IMR-90 (cell line): ENCODE measurements at regions not wholly inside any gene's neighbourhood (a gene's known extent, or its start where the extent isn't known, plus 50 kb on each side); places are given as distances from the start of the nearest gene placed in this dataset.

Experiments
- ATAC-seq: fragments of 200-7000 bp; cut with Tn5 transposase; 2 replicates; pipeline ENCODE4 v1.9.1; 2020; ENCODE audit warnings: low read depth, mild to moderate bottlenecking, moderate library complexity
- BruUV-seq: library from RNA; stranded (reverse); fragments of 400-500 nt; replicated peaks from 2 replicates; lab custom pipeline; 2021; lab: Mats Ljungman, UMichigan
- CTCF ChIA-PET: fragments of 300-600 bp; formaldehyde crosslinking; extraction: SDS; loops from one replicate; lab custom pipeline; 2021; ENCODE audit warnings: antibody characterized with exemption; lab: Yijun Ruan, JAX
- POLR2A ChIA-PET: fragments of 300-600 bp; sonication (Branson Sonifier 250); formaldehyde crosslinking; loops from one replicate; lab custom pipeline; 2022; ENCODE audit warnings: antibody characterized with exemption; ENCODE audit not compliant: unreplicated experiment; lab: Charles Lee
- DNase-seq: peaks from one replicate; pipeline ENCODE4 v3.0.0; 2013
- H2AFZ ChIP-seq: replicated peaks from 2 replicates; pipeline ENCODE3; 2013; ENCODE audit warnings: low read length, mild to moderate bottlenecking; ENCODE audit not compliant: poor library complexity
- H2AK5ac ChIP-seq: 2 replicates; pipeline ENCODE4 v1.6.1; 2013; ENCODE audit warnings: low read depth, low read length, inconsistent platforms
- H2AK9ac ChIP-seq: replicated peaks from 2 replicates; pipeline ENCODE3; 2013; ENCODE audit warnings: mild to moderate bottlenecking, low read depth, low read length, moderate library complexity; ENCODE audit not compliant: poor library complexity
- H2BK120ac ChIP-seq: 2 replicates; pipeline ENCODE4 v1.6.1; 2013; ENCODE audit warnings: low read depth, low read length, inconsistent platforms
- H2BK15ac ChIP-seq: 3 replicates; pipeline ENCODE4 v1.6.1; 2013; ENCODE audit warnings: low read depth, low read length, inconsistent platforms
- H2BK20ac ChIP-seq: 2 replicates; pipeline ENCODE4 v1.6.1; 2013; ENCODE audit warnings: low read depth, mild to moderate bottlenecking, inconsistent platforms, low read length, moderate library complexity
- H2BK5ac ChIP-seq: 2 replicates; pipeline ENCODE4 v1.6.1; 2013; ENCODE audit warnings: mild to moderate bottlenecking, low read depth, low read length, inconsistent platforms; ENCODE audit not compliant: poor library complexity, severe bottlenecking
- H3K14ac ChIP-seq: replicated peaks from 2 replicates; pipeline ENCODE4 v1.6.1; 2013; ENCODE audit warnings: low read depth, low read length, inconsistent platforms
- H3K18ac ChIP-seq: 2 replicates; pipeline ENCODE4 v1.6.1; 2013; ENCODE audit warnings: low read depth, low read length, control low read depth
- H3K23ac ChIP-seq: 2 replicates; pipeline ENCODE4 v1.6.1; 2013; ENCODE audit warnings: low read depth, low read length, inconsistent platforms
- H3K27ac ChIP-seq: 2 replicates; pipeline ENCODE4 v1.5.1; 2013; ENCODE audit warnings: mild to moderate bottlenecking, control low read depth, low read length; ENCODE audit not compliant: insufficient read depth
- H3K27me3 ChIP-seq: 2 replicates; pipeline ENCODE4 v1.6.1; 2013; ENCODE audit warnings: low read length; ENCODE audit not compliant: control insufficient read depth, insufficient read depth
- H3K36me3 ChIP-seq: 2 replicates; pipeline ENCODE4 v1.6.1; 2013; ENCODE audit warnings: low read length, mixed read lengths; ENCODE audit not compliant: control insufficient read depth, insufficient read depth
- H3K4ac ChIP-seq: 2 replicates; pipeline ENCODE4 v1.6.1; 2013; ENCODE audit warnings: low read depth, low read length, inconsistent platforms
- H3K4me1 ChIP-seq: 2 replicates; pipeline ENCODE4 v1.6.1; 2013; ENCODE audit warnings: low read length, mixed read lengths; ENCODE audit not compliant: control insufficient read depth, insufficient read depth
- H3K4me2 ChIP-seq: 2 replicates; pipeline ENCODE4 v1.6.1; 2013; ENCODE audit warnings: low read depth, mild to moderate bottlenecking, control low read depth, low read length, moderate library complexity
- H3K4me3 ChIP-seq: 2 replicates; pipeline ENCODE4 v1.5.1; 2013; ENCODE audit warnings: low read depth, mild to moderate bottlenecking, control low read depth, low read length, moderate library complexity; ENCODE audit not compliant: insufficient read depth
- H3K56ac ChIP-seq: 2 replicates; pipeline ENCODE4 v1.6.1; 2013; ENCODE audit warnings: low read length, inconsistent platforms; ENCODE audit not compliant: insufficient read depth; ENCODE audit errors: extremely low read depth
- H3K79me1 ChIP-seq, 2 experiments: 2 replicates each; pipeline ENCODE4 v1.6.1; 2013; ENCODE audit warnings: low read length in 2 of 2, inconsistent platforms in 1 of 2, low read depth in 1 of 2
- H3K9ac ChIP-seq: 2 replicates; pipeline ENCODE4 v1.6.1; 2013; ENCODE audit warnings: low read depth, low read length, control low read depth
- H3K9me1 ChIP-seq: 2 replicates; pipeline ENCODE4 v1.6.1; 2013; ENCODE audit warnings: low read length, inconsistent platforms; ENCODE audit not compliant: insufficient read depth
- H3K9me3 ChIP-seq: 2 replicates; pipeline ENCODE4 v1.6.1; 2013; ENCODE audit warnings: low read length; ENCODE audit not compliant: control insufficient read depth, insufficient read depth
- H4K20me1 ChIP-seq: 2 replicates; pipeline ENCODE4 v1.6.1; 2013; ENCODE audit warnings: low read length, inconsistent platforms; ENCODE audit not compliant: insufficient read depth
- H4K5ac ChIP-seq: 2 replicates; pipeline ENCODE4 v1.6.1; 2013; ENCODE audit warnings: mild to moderate bottlenecking, low read depth, low read length, control low read depth
- H4K8ac ChIP-seq, 2 experiments: 2 replicates each; pipeline ENCODE4 v1.6.1; 2013; ENCODE audit warnings: low read depth in 2 of 2, low read length in 2 of 2, control low read depth in 1 of 2, inconsistent platforms in 1 of 2
- H4K91ac ChIP-seq: 2 replicates; pipeline ENCODE4 v1.6.1; 2013; ENCODE audit warnings: low read depth, low read length, inconsistent platforms; ENCODE audit not compliant: insufficient read depth
- BHLHE40 ChIP-seq: fragments of 150-350 bp; IDR thresholded peaks from 2 replicates; pipeline ENCODE4 v1.6.1; 2016; ENCODE audit warnings: mild to moderate bottlenecking, low read depth, low read length
- CEBPB ChIP-seq: IDR thresholded peaks from 2 replicates; pipeline ENCODE4 v1.6.1; 2012; ENCODE audit warnings: low read depth, low read length, improper control_type of control experiment
- CTCF ChIP-seq: conservative IDR thresholded peaks from 2 replicates; pipeline ENCODE4 v1.5.1; 2012; ENCODE audit warnings: mild to moderate bottlenecking, low read depth, low read length, improper control_type of control experiment
- MAFK ChIP-seq: IDR thresholded peaks from 2 replicates; pipeline ENCODE4 v1.6.1; 2012; ENCODE audit warnings: low read depth, low read length, improper control_type of control experiment
- MAZ ChIP-seq: IDR thresholded peaks from 2 replicates; pipeline ENCODE4 v1.6.1; 2012; ENCODE audit warnings: low read depth, mild to moderate bottlenecking, low read length, improper control_type of control experiment, moderate library complexity, borderline replicate concordance
- RCOR1 ChIP-seq: IDR thresholded peaks from 2 replicates; pipeline ENCODE4 v1.6.1; 2012; ENCODE audit warnings: mild to moderate bottlenecking, low read length, improper control_type of control experiment; ENCODE audit not compliant: insufficient replicate concordance
- WGBS, 2 experiments: methylation state at CpG; one replicate each; pipeline versions ENCODE4 v1.1.5 to v1.1.7; 2013; ENCODE audit warnings: missing lambda C conversion rate in 2 of 2; ENCODE audit not compliant: insufficient read length in 1 of 2; ENCODE audit errors: extremely low coverage in 2 of 2; 5-methylcytosine and 5-hydroxymethylcytosine counted together
- dilution Hi-C: fragments of 300-500 bp; cut with HindIII; formaldehyde crosslinking; loops from one replicate; pipeline ENCODE4 v1.14.3; 2018; ENCODE audit warnings: low sequenced_read_pairs; ENCODE audit not compliant: unreplicated experiment
- in situ Hi-C: fragments of 300-500 bp; cut with MboI; formaldehyde crosslinking; loops from 3 replicates; pipeline ENCODE4 v1.14.3; 2019; ENCODE audit warnings: low sequenced_read_pairs, inconsistent platforms, mixed read lengths
- intact Hi-C: fragments of 100-400 bp; cut with micrococcal nuclease; formaldehyde crosslinking; loops from 2 replicates; pipeline ENCODE4 v1.10.0; 2022
- TF ChIP-seq, protein P1 (sequence below): fragments of 150-350 bp; IDR thresholded peaks from 2 replicates; pipeline ENCODE4 v1.6.1; 2016; ENCODE audit warnings: low read depth, mild to moderate bottlenecking, low read length, moderate library complexity, borderline replicate concordance

DNA sequence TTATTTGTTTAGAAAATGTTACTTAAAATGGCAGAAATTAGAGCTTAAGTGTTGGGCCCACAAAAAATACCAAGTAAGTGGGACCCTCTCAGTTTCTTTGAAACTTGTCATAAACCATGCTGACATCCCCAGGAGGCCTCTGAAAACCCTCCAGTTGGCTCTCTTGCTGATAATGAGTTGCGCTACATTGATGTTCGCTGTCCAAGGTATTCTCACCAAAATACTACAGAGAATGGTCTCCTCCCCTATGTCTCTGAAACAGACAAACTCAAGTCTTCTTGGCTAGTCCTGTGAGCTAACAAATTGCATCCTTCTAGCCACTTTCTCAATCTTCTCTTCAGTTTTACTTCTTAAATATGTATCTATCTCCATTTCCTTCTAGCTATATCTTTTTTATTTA, 669.4 kb downstream of the IRS1 start:
- ATAC-seq (no peak), DNase-seq (peak; percentile 34)
- no peaks in the 10 kb centered on the region for H3K9me3 ChIP-seq
- no peak overlapping the region for H2BK120ac ChIP-seq
- H3K9ac ChIP-seq, result no peak overlapping the region
- H3K9me1 ChIP-seq, result no peaks in the 10 kb centered on the region
- no peak overlapping the region for H2BK20ac ChIP-seq
- no peak overlapping the region for H3K27ac ChIP-seq
- CTCF ChIA-PET, result no interaction called here
- H4K8ac ChIP-seq, result no peak overlapping the region
- H3K4me3 ChIP-seq, result no peak overlapping the region
- in situ Hi-C loops, result no loop called here
- H3K4me2 ChIP-seq, result no peak overlapping the region
- no peak overlapping the region for H3K23ac ChIP-seq
- no peaks in the 10 kb centered on the region; the same call in 1 of the 2 replicates for H3K4me1 ChIP-seq
- H2AK5ac ChIP-seq, result no peak overlapping the region
- H3K14ac ChIP-seq, result no peak overlapping the region
- no CpG with 5 or more reads among the region's 2 CpGs for WGBS, 2 experiments
- no peak overlapping the region for H4K5ac ChIP-seq
- no peak overlapping the region for H3K18ac ChIP-seq
- no peak overlapping the region for H2BK5ac ChIP-seq
- no peak overlapping the region for H4K91ac ChIP-seq
- no peaks in the 10 kb centered on the region for H3K27me3 ChIP-seq
- no peak overlapping the region for H2AK9ac ChIP-seq
- no peaks in the 10 kb centered on the region for H3K36me3 ChIP-seq
- TF ChIP-seq CEBPB (no peak), MAZ (no peak), BHLHE40 (no peak), CTCF (no peak), RCOR1 (no peak), MAFK (no peak)
- TF ChIP-seq, protein P1, sequence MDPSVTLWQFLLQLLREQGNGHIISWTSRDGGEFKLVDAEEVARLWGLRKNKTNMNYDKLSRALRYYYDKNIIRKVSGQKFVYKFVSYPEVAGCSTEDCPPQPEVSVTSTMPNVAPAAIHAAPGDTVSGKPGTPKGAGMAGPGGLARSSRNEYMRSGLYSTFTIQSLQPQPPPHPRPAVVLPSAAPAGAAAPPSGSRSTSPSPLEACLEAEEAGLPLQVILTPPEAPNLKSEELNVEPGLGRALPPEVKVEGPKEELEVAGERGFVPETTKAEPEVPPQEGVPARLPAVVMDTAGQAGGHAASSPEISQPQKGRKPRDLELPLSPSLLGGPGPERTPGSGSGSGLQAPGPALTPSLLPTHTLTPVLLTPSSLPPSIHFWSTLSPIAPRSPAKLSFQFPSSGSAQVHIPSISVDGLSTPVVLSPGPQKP, result no peak
- H2AFZ ChIP-seq, result no peak overlapping the region
- no peak overlapping the region for H3K4ac ChIP-seq
- dilution Hi-C loops, result no loop called here
- no TSS peak for BruUV-seq
- H3K79me1 ChIP-seq, result no peaks in the 10 kb centered on the region
- POLR2A ChIA-PET, result no interaction called here
- intact Hi-C loops, result no loop called here
- no peak overlapping the region for H2BK15ac ChIP-seq
- H4K20me1 ChIP-seq, result no peaks in the 10 kb centered on the region
- no peak overlapping the region for H3K56ac ChIP-seq
